Activated CD8-positive, alpha-beta memory T cell treated with anti-CD3 and anti-CD28 coated beads, Interleukin-2, amount 50 U/mL, for 48 hours (primary cell): ENCODE measurements at regions not wholly inside any gene's neighbourhood (a gene's known extent, or its start where the extent isn't known, plus 50 kb on each side); places are given as distances from the start of the nearest gene placed in this dataset.

ENCODE experiments used
- DNase-seq: peaks from one replicate; pipeline ENCODE4 v3.0.0-alpha.2; 2020

DNA sequence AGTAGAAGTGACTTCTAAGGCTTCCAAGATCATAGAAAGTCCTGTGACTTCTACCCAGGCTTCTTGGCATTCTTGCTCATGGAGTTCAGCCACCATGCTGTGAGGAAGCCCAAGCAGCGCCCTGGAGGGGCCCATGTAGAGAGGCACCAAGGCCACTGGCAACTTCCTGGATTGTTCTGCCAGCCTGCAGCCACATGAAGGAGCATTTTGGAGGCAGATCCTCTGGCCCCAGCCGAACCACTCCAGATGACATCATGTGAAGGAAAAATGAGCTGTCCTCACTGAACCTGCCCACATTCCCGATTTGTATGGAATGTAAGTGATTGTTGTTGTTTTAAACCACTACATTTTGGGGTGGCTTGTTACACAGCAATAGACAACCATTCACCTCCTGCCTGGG lies 51.5 kb upstream of the MNX1 start:
- no peak for DNase-seq

DNA sequence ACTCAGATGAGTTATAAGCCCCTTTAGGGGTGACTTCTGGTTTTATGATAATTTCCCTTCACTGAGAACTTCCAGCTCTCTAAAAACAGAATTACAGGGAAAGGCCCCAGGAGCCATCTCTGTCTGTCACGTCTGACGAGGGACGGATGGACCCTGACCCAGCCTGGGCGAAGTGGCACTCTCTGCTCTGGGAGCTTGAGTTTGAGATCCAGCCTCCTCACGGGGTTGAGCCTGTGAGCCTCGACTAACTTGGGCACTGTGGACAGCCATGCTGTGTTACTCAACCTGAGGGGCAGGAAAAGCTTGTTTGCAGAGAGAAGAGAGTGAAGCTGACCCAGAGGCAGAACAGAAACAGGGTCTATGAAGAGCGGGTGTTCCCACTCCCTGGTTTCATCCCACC lies 54.6 kb upstream of the MNX1 start:
- DNase-seq, result no peak

DNA sequence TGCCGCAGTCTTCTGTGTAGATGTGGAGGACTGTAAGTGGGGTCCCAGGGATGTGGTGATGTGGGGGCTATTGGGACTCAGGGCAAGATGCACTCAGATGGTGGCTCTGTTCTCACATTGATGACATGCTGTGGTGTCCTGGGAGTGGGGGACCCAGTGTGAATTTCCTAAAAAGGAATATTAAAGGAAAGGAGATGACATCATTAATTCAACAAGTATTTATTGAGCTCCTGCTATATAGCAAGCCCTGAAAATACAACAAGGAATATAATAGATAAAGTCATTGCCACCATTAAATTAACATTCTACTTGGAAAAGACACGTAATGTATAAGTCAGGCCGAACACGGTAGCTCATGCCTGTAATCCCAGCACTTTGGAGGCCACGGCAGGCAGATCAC lies 61.9 kb upstream of the MNX1 start:
- no peak for DNase-seq

DNA sequence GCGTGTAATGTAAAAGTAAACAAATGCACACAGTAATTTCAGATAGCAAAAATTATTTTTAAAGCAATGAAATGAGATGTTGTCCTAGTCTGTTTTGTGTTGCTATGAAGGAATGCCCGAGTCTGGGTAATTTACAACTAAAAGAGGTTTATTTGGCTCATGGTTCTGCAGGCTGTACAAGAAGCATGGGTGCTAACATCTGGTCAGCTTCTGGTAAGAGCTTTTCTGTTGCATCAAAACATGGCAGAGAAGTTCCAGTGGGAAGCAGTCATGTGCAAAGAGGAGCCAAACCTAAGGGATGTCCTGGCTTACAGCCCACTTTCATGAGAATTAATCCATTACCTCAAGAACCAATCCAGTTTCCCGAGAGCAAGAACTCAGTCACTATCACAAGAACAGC lies 62.9 kb upstream of the MNX1 start:
- DNase-seq, result no peak

GRCh38 chr7:157073949-157074624 lies 63.6 kb upstream of the MNX1 start:
- no peak for DNase-seq

DNA sequence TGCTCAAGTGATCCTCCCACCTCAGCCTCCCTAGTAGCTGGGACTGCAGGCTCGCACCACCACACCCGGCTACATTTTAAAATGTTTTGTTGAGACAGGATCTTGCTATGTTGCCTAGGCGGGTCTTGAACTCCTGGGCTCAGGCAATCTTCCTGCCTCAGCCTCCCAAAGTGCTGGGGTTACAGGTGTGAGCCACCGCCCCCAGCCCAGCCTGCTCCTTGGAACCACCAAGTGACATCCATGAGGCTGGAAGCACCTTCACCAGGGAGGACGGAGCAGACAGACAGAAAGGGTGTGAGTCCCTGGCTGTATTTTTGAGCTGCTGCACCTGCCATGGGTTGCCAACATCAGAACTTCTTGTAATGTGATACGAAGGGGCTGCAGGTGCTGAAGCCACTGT lies 62.3 kb upstream of the UBE3C start:
- peak; percentile 6 for DNase-seq

GRCh38 chr7:157077021-157077420 lies 61.7 kb upstream of the UBE3C start:
- peak; percentile 23 for DNase-seq

- DNase-seq, result peak; percentile 49
These were observed 60.6 kb upstream of the UBE3C start for GRCh38 chr7:157077986-157078644.

GRCh38 chr7:157079116-157079515 lies 59.6 kb upstream of the UBE3C start:
- peak; percentile 3 for DNase-seq

DNA sequence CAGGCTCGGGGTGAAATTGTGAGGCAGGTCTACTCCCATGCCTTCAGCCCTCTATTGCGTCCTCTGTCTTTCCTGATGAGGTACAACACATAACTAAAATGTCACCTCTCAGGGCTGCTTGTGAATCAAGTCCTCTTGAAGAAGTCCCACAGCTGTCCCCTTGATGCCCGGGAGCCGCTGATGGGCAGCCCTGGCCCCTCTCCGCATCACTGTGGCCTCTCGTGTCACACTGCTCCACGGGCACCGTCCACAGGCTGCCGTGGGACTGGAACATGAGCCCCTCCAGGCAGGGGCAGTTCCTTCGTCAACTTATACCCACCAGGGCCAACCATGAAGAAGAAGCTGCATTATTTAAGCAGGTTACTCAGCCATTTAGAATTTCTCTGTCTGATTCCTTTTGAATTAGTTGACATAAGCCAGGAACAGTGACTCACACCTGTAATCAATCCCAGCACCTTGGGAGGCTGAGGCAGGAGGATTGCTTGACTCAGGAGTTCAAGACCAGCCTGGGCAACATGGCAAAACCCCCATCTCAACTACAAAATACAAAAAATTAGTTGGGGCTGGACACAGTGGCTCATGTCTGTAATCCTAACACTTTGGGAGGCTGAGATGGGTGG lies 58.5 kb upstream of the UBE3C start:
- DNase-seq, result peak; percentile 15

- DNase-seq, result no peak
These were observed 52.1 kb upstream of the UBE3C start for GRCh38 chr7:157086508-157087187.

DNA sequence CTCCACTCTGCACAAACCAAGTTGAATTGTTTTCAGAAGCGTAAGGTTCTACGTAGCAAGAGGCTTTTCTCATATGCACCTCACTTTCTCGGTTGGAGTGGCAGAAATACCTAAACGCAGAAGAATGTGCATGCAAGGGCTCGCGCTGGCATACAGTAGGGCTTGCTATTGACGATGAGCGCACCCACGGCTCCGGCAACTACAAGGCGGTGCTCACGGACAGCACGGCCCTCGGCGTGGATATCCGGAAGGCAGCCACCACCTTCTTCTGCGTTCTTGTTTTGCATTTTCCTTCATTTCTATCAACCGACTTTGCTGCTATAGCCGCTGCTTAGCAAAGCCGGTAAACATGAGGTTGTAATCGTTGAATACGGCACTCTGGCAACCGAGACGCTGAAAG lies 51.1 kb upstream of the UBE3C start:
- peak; percentile 7 for DNase-seq

- peak; percentile 15 for DNase-seq
These were observed 50.6 kb upstream of the UBE3C start for GRCh38 chr7:157088136-157088535.
